Left kidney (tissue), 1 donor: ENCODE measurements at regions not wholly inside any gene's neighbourhood (a gene's known extent, or its start where the extent isn't known, plus 50 kb on each side); places are given as distances from the start of the nearest gene placed in this dataset.

Experiments used
- DNase-seq: peaks from one replicate; pipeline ENCODE4 v3.0.0-alpha.2; 2013

GRCh38 chr21:35643176-35643575, 417.1 kb downstream of the SETD4 start:
- no peak for DNase-seq

- no peak for DNase-seq
These were observed 418.9 kb downstream of the SETD4 start for GRCh38 chr21:35641271-35642016.

GRCh38 chr21:35637431-35637830, 422.9 kb downstream of the SETD4 start:
- no peak for DNase-seq

- DNase-seq: no peak
These were observed 424.3 kb downstream of the SETD4 start for GRCh38 chr21:35635994-35636393.

GRCh38 chr21:35635261-35635660, 425.1 kb downstream of the SETD4 start:
- DNase-seq: no peak

GRCh38 chr21:35633501-35633900, 426.8 kb downstream of the SETD4 start:
- no peak for DNase-seq

- DNase-seq: no peak
These were observed 427.6 kb downstream of the SETD4 start for GRCh38 chr21:35632711-35633110.

GRCh38 chr21:35628316-35628715, 432.0 kb downstream of the SETD4 start:
- no peak for DNase-seq

GRCh38 chr21:35627462-35627861, 432.9 kb downstream of the SETD4 start:
- DNase-seq: no peak

GRCh38 chr21:35625576-35625975, 434.8 kb downstream of the SETD4 start:
- DNase-seq: no peak

GRCh38 chr21:35624901-35625300, 435.4 kb downstream of the SETD4 start:
- DNase-seq: no peak

GRCh38 chr21:35622612-35623011, 437.7 kb downstream of the SETD4 start:
- DNase-seq: no peak

- no peak for DNase-seq
These were observed 441.1 kb downstream of the SETD4 start for GRCh38 chr21:35619184-35619583.

- DNase-seq: no peak
These were observed 442.8 kb downstream of the SETD4 start for GRCh38 chr21:35617491-35617890.

- no peak for DNase-seq
These were observed 444.2 kb downstream of the SETD4 start for GRCh38 chr21:35616090-35616489.

GRCh38 chr21:35615325-35615724, 445.0 kb downstream of the SETD4 start:
- no peak for DNase-seq

GRCh38 chr21:35614396-35614921, 445.9 kb downstream of the SETD4 start:
- DNase-seq: no peak

GRCh38 chr21:35611708-35612132, 448.6 kb downstream of the SETD4 start:
- DNase-seq: no peak

- DNase-seq: no peak
These were observed 451.1 kb downstream of the SETD4 start for GRCh38 chr21:35609263-35609662.

- DNase-seq: no peak
These were observed 452.9 kb downstream of the SETD4 start for GRCh38 chr21:35607406-35607805.

GRCh38 chr21:35606578-35606977, 453.7 kb downstream of the SETD4 start:
- no peak for DNase-seq

- DNase-seq: no peak
These were observed 454.2 kb downstream of the SETD4 start for GRCh38 chr21:35606146-35606545.

- no peak for DNase-seq
These were observed 456.8 kb downstream of the SETD4 start for GRCh38 chr21:35603494-35603893.

GRCh38 chr21:35602811-35603362, 457.4 kb downstream of the SETD4 start:
- no peak for DNase-seq
